K562 (cell line): ENCODE measurements at regions not wholly inside any gene's neighbourhood (a gene's known extent, or its start where the extent isn't known, plus 50 kb on each side); places are given as distances from the start of the nearest gene placed in this dataset.

Experiments used
- ARID3B ChIP-seq: fragments of 250-450 bp; sonication (Bioruptor Pico); IDR thresholded peaks from 2 replicates; pipeline ENCODE4 v1.4.0; 2020; ENCODE audit warnings: borderline replicate concordance
- BCOR ChIP-seq: fragments of 450-650 bp; IDR thresholded peaks from 2 replicates; pipeline ENCODE4 v1.6.1; 2016
- BRD4 ChIP-seq: fragments of 200-600 bp; sonication (generic); IDR thresholded peaks from 2 replicates; pipeline ENCODE4 v1.6.1; 2017; ENCODE audit warnings: inconsistent platforms
- CREM ChIP-seq: IDR thresholded peaks from 2 replicates; pipeline ENCODE4 v1.6.1; 2014; ENCODE audit warnings: antibody characterized with exemption, low read depth
- CTBP1 ChIP-seq: fragments of 450-650 bp; IDR thresholded peaks from 2 replicates; pipeline ENCODE4 v1.6.1; 2016; ENCODE audit warnings: borderline replicate concordance
- ELF2 ChIP-seq: fragments of 250-450 bp; sonication (Bioruptor Pico); IDR thresholded peaks from 2 replicates; pipeline ENCODE4 v1.5.0; 2021; ENCODE audit warnings: mild to moderate bottlenecking
- GTF2B ChIP-seq: IDR thresholded peaks from 2 replicates; pipeline ENCODE4 v1.6.1; 2011; ENCODE audit not compliant: insufficient read length; ENCODE audit errors: extremely low read depth
- IFI16 ChIP-seq: fragments of 250-450 bp; sonication (Bioruptor Pico); IDR thresholded peaks from 2 replicates; pipeline ENCODE4 v2.1.2; 2022; ENCODE audit warnings: mild to moderate bottlenecking, inconsistent platforms
- JUND ChIP-seq, 2 experiments: IDR thresholded peaks; 2 replicates in 1 of 2; 3 replicates in 1 of 2; pipeline ENCODE4 v1.6.1; 2011; ENCODE audit warnings: borderline replicate concordance in 2 of 2, low read depth in 2 of 2, low read length in 2 of 2, improper control_type of control experiment in 1 of 2, missing biosample characterization in 1 of 2, missing genetic modification characterization in 1 of 2, missing genetic modification reagents in 1 of 2
- MTA1 ChIP-seq: fragments of 450-650 bp; IDR thresholded peaks from 2 replicates; pipeline ENCODE4 v1.6.1; 2017; ENCODE audit warnings: borderline replicate concordance
- PCBP2 ChIP-seq: fragments of 200-400 bp; formaldehyde crosslinking; IDR thresholded peaks from 2 replicates; pipeline ENCODE4 v1.6.1; 2018; ENCODE audit warnings: low read length, low read depth, mild to moderate bottlenecking, moderate library complexity; ENCODE audit not compliant: poor library complexity, severe bottlenecking
- POLR2H ChIP-seq: IDR thresholded peaks from 2 replicates; pipeline ENCODE4 v1.6.1; 2016; ENCODE audit warnings: missing genetic modification characterization, low read depth, mild to moderate bottlenecking, control low read depth, missing compliant biosample characterization, moderate library complexity
- SFPQ ChIP-seq: fragments of 200-400 bp; formaldehyde crosslinking; IDR thresholded peaks from 2 replicates; pipeline ENCODE4 v1.6.1; 2017; ENCODE audit warnings: mild to moderate bottlenecking, low read depth, low read length, moderate library complexity
- TCF15 ChIP-seq: fragments of 250-450 bp; sonication (Bioruptor Pico); IDR thresholded peaks from 2 replicates; pipeline ENCODE4 v1.8.0; 2022; ENCODE audit warnings: moderate library complexity, mild to moderate bottlenecking, inconsistent platforms
- VEZF1 ChIP-seq: fragments of 200-800 bp; sonication (Bioruptor generic); IDR thresholded peaks from 2 replicates; pipeline ENCODE4 v1.6.1; 2017; ENCODE audit warnings: missing genetic modification characterization, missing compliant biosample characterization
- ZBTB26 ChIP-seq: fragments of 450-650 bp; formaldehyde crosslinking; IDR thresholded peaks from 2 replicates; pipeline ENCODE4 v1.4.0; 2022; ENCODE audit warnings: missing genetic modification characterization
- ZFP1 ChIP-seq: fragments of 450-650 bp; formaldehyde crosslinking; IDR thresholded peaks from 2 replicates; pipeline ENCODE4 v1.4.0; 2020; ENCODE audit warnings: mild to moderate bottlenecking, mixed read lengths

- no peak for TF ChIP-seq SFPQ
- no peak for TF ChIP-seq GTF2B
- no peak for TF ChIP-seq BCOR
- no peak for TF ChIP-seq IFI16 (CRISPR knock-in tag)
- TF ChIP-seq CREM, result peak; percentile 30; the same call in 1 of the 2 replicates
- TF ChIP-seq ARID3B (CRISPR knock-in tag), result no peak
- peak; percentile 60; the same call in 1 of the 2 replicates for TF ChIP-seq POLR2H
- TF ChIP-seq VEZF1 (CRISPR knock-in tag), result peak; percentile 65; the same call in 1 of the 2 replicates
- no peak for TF ChIP-seq TCF15 (CRISPR knock-in tag)
- no peak for TF ChIP-seq MTA1
- TF ChIP-seq ELF2 (CRISPR knock-in tag), result no peak
- no peak for TF ChIP-seq PCBP2
- no peak for TF ChIP-seq ZFP1 (CRISPR knock-in tag)
- TF ChIP-seq JUND (IDR thresholded peaks at IDR 0.05; ENCODE audit: borderline replicate concordance, low read depth, low read length), result no peak
- TF ChIP-seq JUND (tag; IDR thresholded peaks at IDR 0.05; ENCODE audit: borderline replicate concordance, low read depth, low read length), result no peak
- TF ChIP-seq CTBP1, result peak; percentile 23; the same call in 1 of the 2 replicates
- TF ChIP-seq ZBTB26 (CRISPR knock-in tag), result no peak
- TF ChIP-seq BRD4, result no peak
Measured at GRCh38 chr13:44141725-44142539, 231.7 kb upstream of the SERP2 start (continued).
